Prostate gland (tissue), 2 donors: ENCODE measurements at regions not wholly inside any gene's neighbourhood (a gene's known extent, or its start where the extent isn't known, plus 50 kb on each side); places are given as distances from the start of the nearest gene placed in this dataset.

Experiments
- POLR2A ChIP-seq: fragments of 450-650 bp; IDR thresholded peaks from one replicate; pipeline ENCODE4 v1.6.1; 2016; ENCODE audit warnings: antibody characterized with exemption, mild to moderate bottlenecking
- POLR2AphosphoS5 ChIP-seq: sonication (generic); formaldehyde crosslinking; IDR thresholded peaks from one replicate; pipeline ENCODE4 v1.6.1; 2017; ENCODE audit warnings: antibody characterized with exemption
- TF ChIP-seq, protein P1 (sequence below), 4 experiments: fragments of 200-600 bp in 2 of 4; fragments of 450-650 bp in 2 of 4; sonication (generic) in 2 of 4; IDR thresholded peaks; 1 replicate in 3 of 4; 2 replicates in 1 of 4; pipeline ENCODE4 v1.5.1; 2016 to 2019; ENCODE audit warnings: antibody characterized with exemption in 4 of 4, mild to moderate bottlenecking in 2 of 4, moderate library complexity in 2 of 4

DNA sequence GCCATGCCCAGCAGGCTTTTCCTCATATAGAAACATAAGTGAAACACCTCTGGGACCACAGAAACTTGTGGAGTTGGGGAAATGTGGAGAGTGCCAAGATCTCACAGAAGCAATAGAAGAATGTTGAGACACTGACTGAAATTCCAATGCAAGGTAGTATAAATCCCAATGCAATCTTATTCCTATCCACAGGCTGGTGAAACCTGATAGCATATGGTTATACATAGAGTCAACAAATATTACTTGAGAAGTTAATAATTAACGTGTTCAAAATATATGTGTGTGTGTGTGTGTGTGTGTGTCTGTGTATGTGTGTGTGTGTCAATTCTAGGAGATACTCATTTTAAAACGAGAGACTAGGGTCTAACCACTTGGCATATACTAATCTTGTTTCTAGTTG, 776.8 kb upstream of the ACVR2A start:
- TF ChIP-seq POLR2A (no peak), POLR2AphosphoS5 (no peak)
- TF ChIP-seq, protein P1, sequence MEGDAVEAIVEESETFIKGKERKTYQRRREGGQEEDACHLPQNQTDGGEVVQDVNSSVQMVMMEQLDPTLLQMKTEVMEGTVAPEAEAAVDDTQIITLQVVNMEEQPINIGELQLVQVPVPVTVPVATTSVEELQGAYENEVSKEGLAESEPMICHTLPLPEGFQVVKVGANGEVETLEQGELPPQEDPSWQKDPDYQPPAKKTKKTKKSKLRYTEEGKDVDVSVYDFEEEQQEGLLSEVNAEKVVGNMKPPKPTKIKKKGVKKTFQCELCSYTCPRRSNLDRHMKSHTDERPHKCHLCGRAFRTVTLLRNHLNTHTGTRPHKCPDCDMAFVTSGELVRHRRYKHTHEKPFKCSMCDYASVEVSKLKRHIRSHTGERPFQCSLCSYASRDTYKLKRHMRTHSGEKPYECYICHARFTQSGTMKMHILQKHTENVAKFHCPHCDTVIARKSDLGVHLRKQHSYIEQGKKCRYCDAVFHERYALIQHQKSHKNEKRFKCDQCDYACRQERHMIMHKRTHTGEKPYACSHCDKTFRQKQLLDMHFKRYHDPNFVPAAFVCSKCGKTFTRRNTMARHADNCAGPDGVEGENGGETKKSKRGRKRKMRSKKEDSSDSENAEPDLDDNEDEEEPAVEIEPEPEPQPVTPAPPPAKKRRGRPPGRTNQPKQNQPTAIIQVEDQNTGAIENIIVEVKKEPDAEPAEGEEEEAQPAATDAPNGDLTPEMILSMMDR (IDR thresholded peaks at IDR 0.05): no peak
